ENCODE measurements at regions not wholly inside any gene's neighbourhood (a gene's known extent, or its start where the extent isn't known, plus 50 kb on each side); places are given as distances from the start of the nearest gene placed in this dataset.

DNA sequence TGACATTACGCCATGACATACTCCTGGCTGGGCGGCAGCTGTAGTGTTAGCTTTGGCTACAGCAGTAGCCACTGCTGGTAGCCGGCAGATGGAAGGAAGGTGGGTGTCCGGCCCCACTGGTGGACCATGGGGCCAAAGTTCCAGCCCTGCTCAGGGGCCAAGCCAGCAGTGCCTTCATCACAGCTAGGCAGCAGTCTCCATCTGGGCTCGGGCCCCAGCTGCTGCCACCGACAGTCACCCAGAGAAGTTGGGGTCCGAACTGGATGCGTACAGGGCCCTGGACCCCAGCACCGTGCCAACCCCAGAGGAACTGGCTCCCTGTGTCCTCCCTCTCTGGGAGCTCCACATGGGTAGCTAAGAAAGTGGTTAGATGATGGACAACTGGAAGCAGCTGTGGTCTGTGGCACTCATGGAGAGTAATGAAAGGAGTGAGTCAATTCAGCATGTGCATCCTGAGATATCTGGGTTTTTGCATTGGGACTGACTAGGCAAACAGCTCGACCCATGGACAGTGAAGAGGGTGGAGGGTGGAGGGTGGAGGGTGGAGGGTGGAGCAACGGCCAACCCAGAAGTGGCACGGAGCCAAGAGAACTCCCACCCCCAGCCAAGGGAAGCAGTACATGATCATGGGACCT lies 366.6 kb upstream of the GRIA3 start:
- 84% methylated on average over 12 of the region's 12 CpGs for WGBS
- H3K4me1 ChIP-seq (ENCODE audit: control insufficient read depth in 4 of 4, insufficient read depth in 4 of 4, low read length in 3 of 4), result no peaks in the 10 kb centered on the region
- H3K27ac ChIP-seq (ENCODE audit: low read depth in 1 of 2, low read length in 2 of 2), result no peak overlapping the region
- no peaks in the 10 kb centered on the region for H3K36me3 ChIP-seq (ENCODE audit: control insufficient read depth in 4 of 4, insufficient read depth in 3 of 4, low read depth in 1 of 4, low read length in 3 of 4)
- no peak overlapping the region for H3K4me3 ChIP-seq (ENCODE audit: low read depth in 1 of 3, low read length in 3 of 3)
- peaks cover 0 to 4% (median 0%) of the 10 kb centered on the region in 4 donors for H3K9me3 ChIP-seq (ENCODE audit: control insufficient read depth in 4 of 4, low read length in 3 of 4)
- no peak overlapping the region for H3K9ac ChIP-seq (ENCODE audit: low read depth in 1 of 2, low read length in 2 of 2)
- TF ChIP-seq, protein P1, sequence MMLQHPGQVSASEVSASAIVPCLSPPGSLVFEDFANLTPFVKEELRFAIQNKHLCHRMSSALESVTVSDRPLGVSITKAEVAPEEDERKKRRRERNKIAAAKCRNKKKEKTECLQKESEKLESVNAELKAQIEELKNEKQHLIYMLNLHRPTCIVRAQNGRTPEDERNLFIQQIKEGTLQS (IDR thresholded peaks at IDR 0.05), result no peak
- TF ChIP-seq TAF1 (conservative IDR thresholded peaks at IDR 0.05) (no peak), HNF4A (conservative IDR thresholded peaks at IDR 0.05) (no peak), NR2F2 (IDR thresholded peaks at IDR 0.05) (no peak), HNF4G (IDR thresholded peaks at IDR 0.05) (no peak), JUND (IDR thresholded peaks at IDR 0.05) (no peak), GABPA (IDR thresholded peaks at IDR 0.05 in 1 of 2, conservative IDR thresholded peaks at IDR 0.05 in 1 of 2) (no peak), RAD21 (IDR thresholded peaks at IDR 0.05) (no peak), EGR1 (IDR thresholded peaks at IDR 0.05; ENCODE audit: low read depth in 2 of 2) (no peak), SP1 (IDR thresholded peaks at IDR 0.05) (no peak), FOXA1 (IDR thresholded peaks at IDR 0.05) (no peak), YY1 (IDR thresholded peaks at IDR 0.05) (no peak), RXRA (IDR thresholded peaks at IDR 0.05) (no peak)
- TF ChIP-seq, protein P2, sequence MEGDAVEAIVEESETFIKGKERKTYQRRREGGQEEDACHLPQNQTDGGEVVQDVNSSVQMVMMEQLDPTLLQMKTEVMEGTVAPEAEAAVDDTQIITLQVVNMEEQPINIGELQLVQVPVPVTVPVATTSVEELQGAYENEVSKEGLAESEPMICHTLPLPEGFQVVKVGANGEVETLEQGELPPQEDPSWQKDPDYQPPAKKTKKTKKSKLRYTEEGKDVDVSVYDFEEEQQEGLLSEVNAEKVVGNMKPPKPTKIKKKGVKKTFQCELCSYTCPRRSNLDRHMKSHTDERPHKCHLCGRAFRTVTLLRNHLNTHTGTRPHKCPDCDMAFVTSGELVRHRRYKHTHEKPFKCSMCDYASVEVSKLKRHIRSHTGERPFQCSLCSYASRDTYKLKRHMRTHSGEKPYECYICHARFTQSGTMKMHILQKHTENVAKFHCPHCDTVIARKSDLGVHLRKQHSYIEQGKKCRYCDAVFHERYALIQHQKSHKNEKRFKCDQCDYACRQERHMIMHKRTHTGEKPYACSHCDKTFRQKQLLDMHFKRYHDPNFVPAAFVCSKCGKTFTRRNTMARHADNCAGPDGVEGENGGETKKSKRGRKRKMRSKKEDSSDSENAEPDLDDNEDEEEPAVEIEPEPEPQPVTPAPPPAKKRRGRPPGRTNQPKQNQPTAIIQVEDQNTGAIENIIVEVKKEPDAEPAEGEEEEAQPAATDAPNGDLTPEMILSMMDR (IDR thresholded peaks at IDR 0.05; ENCODE audit: low read depth, low read length, missing input control), result no peak
- TF ChIP-seq, protein P3, sequence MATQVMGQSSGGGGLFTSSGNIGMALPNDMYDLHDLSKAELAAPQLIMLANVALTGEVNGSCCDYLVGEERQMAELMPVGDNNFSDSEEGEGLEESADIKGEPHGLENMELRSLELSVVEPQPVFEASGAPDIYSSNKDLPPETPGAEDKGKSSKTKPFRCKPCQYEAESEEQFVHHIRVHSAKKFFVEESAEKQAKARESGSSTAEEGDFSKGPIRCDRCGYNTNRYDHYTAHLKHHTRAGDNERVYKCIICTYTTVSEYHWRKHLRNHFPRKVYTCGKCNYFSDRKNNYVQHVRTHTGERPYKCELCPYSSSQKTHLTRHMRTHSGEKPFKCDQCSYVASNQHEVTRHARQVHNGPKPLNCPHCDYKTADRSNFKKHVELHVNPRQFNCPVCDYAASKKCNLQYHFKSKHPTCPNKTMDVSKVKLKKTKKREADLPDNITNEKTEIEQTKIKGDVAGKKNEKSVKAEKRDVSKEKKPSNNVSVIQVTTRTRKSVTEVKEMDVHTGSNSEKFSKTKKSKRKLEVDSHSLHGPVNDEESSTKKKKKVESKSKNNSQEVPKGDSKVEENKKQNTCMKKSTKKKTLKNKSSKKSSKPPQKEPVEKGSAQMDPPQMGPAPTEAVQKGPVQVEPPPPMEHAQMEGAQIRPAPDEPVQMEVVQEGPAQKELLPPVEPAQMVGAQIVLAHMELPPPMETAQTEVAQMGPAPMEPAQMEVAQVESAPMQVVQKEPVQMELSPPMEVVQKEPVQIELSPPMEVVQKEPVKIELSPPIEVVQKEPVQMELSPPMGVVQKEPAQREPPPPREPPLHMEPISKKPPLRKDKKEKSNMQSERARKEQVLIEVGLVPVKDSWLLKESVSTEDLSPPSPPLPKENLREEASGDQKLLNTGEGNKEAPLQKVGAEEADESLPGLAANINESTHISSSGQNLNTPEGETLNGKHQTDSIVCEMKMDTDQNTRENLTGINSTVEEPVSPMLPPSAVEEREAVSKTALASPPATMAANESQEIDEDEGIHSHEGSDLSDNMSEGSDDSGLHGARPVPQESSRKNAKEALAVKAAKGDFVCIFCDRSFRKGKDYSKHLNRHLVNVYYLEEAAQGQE (IDR thresholded peaks at IDR 0.05), result no peak
- TF ChIP-seq, protein P4, sequence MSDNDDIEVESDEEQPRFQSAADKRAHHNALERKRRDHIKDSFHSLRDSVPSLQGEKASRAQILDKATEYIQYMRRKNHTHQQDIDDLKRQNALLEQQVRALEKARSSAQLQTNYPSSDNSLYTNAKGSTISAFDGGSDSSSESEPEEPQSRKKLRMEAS (IDR thresholded peaks at IDR 0.05), result no peak
- DNase-seq (ENCODE audit: low spot score), result no peak
- no peaks in the 10 kb centered on the region for H3K27me3 ChIP-seq (ENCODE audit: control insufficient read depth in 4 of 4, insufficient read depth in 4 of 4, low read length in 3 of 4)

DNA sequence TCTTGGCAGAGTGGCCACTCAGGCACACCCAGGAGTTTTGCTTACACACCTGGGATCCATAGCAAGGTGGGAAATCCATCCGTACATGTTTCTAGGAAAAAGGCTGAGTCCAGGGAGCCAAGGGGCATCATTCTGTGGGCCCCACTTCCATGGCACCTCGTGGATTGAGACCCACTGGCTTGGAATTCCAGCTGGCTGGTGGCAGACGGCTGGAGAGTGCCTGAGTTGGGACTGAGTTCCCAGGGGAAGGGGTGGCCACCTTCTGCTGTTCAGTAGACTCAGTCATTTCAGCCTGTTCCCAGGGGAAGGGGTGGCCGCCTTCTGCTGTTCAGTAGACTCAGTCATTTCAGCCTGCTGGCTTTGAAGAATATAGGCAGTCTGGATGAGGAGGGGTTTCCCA lies 366.0 kb upstream of the GRIA3 start:
- DNase-seq (ENCODE audit: low spot score), result no peak
- H3K4me1 ChIP-seq (ENCODE audit: control insufficient read depth in 4 of 4, insufficient read depth in 4 of 4, low read length in 3 of 4), result no peaks in the 10 kb centered on the region
- H3K36me3 ChIP-seq (ENCODE audit: control insufficient read depth in 4 of 4, insufficient read depth in 3 of 4, low read depth in 1 of 4, low read length in 3 of 4), result no peaks in the 10 kb centered on the region
- no peak overlapping the region for H3K9ac ChIP-seq (ENCODE audit: low read depth in 1 of 2, low read length in 2 of 2)
- H3K27ac ChIP-seq (ENCODE audit: low read depth in 1 of 2, low read length in 2 of 2), result no peak overlapping the region
- WGBS, result 80% methylated on average over 4 of the region's 4 CpGs
- H3K4me3 ChIP-seq (ENCODE audit: low read depth in 1 of 3, low read length in 3 of 3), result no peak overlapping the region
- no peaks in the 10 kb centered on the region for H3K27me3 ChIP-seq (ENCODE audit: control insufficient read depth in 4 of 4, insufficient read depth in 4 of 4, low read length in 3 of 4)
- peaks cover 0 to 4% (median 0%) of the 10 kb centered on the region in 4 donors for H3K9me3 ChIP-seq (ENCODE audit: control insufficient read depth in 4 of 4, low read length in 3 of 4)
- TF ChIP-seq, protein P2 (IDR thresholded peaks at IDR 0.05; ENCODE audit: low read depth, low read length, missing input control), result no peak
- TF ChIP-seq SP1 (IDR thresholded peaks at IDR 0.05) (no peak), GABPA (IDR thresholded peaks at IDR 0.05 in 1 of 2, conservative IDR thresholded peaks at IDR 0.05 in 1 of 2) (no peak), YY1 (IDR thresholded peaks at IDR 0.05) (no peak), NR2F2 (IDR thresholded peaks at IDR 0.05) (no peak), TAF1 (conservative IDR thresholded peaks at IDR 0.05) (no peak), HNF4G (IDR thresholded peaks at IDR 0.05) (no peak), JUND (IDR thresholded peaks at IDR 0.05) (no peak), EGR1 (IDR thresholded peaks at IDR 0.05; ENCODE audit: low read depth in 2 of 2) (no peak), HNF4A (conservative IDR thresholded peaks at IDR 0.05) (no peak), FOXA1 (IDR thresholded peaks at IDR 0.05) (no peak)
- TF ChIP-seq, protein P3 (IDR thresholded peaks at IDR 0.05), result no peak
- TF ChIP-seq, protein P4 (IDR thresholded peaks at IDR 0.05), result no peak
- TF ChIP-seq, protein P1 (IDR thresholded peaks at IDR 0.05), result no peak
